ENCODE measurements at regions not wholly inside any gene's neighbourhood (a gene's known extent, or its start where the extent isn't known, plus 50 kb on each side); places are given as distances from the start of the nearest gene placed in this dataset.

DNA sequence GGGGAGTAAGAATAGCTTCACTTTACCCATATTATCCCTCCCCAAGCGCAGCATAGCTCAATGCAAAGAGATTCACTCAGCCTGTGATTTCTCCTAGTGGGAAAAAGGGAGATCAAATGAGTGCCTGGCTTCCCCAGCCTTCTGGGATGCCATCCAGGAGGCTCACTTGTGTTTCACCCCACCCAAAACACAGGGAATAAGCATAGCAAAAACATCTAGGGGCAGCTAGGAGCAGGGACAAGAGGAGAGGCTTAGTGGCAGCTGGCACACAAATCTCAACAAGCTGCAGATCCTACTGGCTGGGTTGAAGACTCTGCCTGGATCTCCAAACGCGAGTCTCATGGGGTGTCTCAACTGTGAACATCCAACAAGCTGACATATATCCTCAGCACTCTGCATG lies 715.8 kb downstream of the RNF144B start:
- TF ChIP-seq, protein P1, sequence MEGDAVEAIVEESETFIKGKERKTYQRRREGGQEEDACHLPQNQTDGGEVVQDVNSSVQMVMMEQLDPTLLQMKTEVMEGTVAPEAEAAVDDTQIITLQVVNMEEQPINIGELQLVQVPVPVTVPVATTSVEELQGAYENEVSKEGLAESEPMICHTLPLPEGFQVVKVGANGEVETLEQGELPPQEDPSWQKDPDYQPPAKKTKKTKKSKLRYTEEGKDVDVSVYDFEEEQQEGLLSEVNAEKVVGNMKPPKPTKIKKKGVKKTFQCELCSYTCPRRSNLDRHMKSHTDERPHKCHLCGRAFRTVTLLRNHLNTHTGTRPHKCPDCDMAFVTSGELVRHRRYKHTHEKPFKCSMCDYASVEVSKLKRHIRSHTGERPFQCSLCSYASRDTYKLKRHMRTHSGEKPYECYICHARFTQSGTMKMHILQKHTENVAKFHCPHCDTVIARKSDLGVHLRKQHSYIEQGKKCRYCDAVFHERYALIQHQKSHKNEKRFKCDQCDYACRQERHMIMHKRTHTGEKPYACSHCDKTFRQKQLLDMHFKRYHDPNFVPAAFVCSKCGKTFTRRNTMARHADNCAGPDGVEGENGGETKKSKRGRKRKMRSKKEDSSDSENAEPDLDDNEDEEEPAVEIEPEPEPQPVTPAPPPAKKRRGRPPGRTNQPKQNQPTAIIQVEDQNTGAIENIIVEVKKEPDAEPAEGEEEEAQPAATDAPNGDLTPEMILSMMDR (conservative IDR thresholded peaks at IDR 0.05; ENCODE audit: low read depth, low read length), result no peak
- H3K79me2 ChIP-seq (ENCODE audit: insufficient read depth, low read depth), result no peaks in the 10 kb centered on the region

DNA sequence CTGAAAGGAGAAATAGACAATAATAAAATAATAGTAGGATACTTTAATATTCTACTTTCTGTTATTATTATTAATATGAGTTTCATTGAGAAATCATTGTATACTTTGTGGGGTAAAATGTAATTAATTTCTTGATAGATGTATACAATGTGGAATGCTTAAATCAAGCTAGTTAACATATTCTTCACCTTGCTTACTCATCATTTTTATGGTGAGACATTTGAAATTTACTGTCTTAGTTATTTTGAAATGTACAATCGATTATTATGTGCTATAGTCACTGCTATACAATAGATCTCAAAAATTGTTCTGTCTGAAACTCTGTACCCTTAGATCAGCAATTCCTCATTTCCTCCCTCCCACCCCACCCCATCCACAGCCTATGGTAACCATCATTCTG lies 720.3 kb downstream of the RNF144B start:
- Histone ChIP-seq H3K27me3 (ENCODE audit: insufficient read depth, low read depth) (no peaks in the 10 kb centered on the region), H3K4me2 (no peak overlapping the region), H3K4me1 (ENCODE audit: low read depth, poor library complexity, severe bottlenecking) (no peaks in the 10 kb centered on the region), H3K36me3 (ENCODE audit: insufficient read depth) (no peaks in the 10 kb centered on the region), H3K27ac (no peak overlapping the region), H2AFZ (ENCODE audit: low read depth) (no peak overlapping the region), H3K79me2 (ENCODE audit: insufficient read depth, low read depth) (no peaks in the 10 kb centered on the region), H3K9ac (no peak overlapping the region), H3K4me3 (IDR thresholded peaks at IDR 0.05; ENCODE audit: insufficient read depth, low read depth, low read length) (no peak overlapping the region), H4K20me1 (ENCODE audit: insufficient read depth) (no peaks in the 10 kb centered on the region)
- TF ChIP-seq, protein P1 (conservative IDR thresholded peaks at IDR 0.05; ENCODE audit: low read depth, low read length), result no peak

More for the DNA sequence above, 715.8 kb downstream of the RNF144B start:
- H3K27me3 ChIP-seq (ENCODE audit: insufficient read depth, low read depth), result no peaks in the 10 kb centered on the region
- H3K9ac ChIP-seq, result no peak overlapping the region
- no peak overlapping the region for H3K27ac ChIP-seq
- no peak overlapping the region for H3K4me3 ChIP-seq (IDR thresholded peaks at IDR 0.05; ENCODE audit: insufficient read depth, low read depth, low read length)
- H3K4me1 ChIP-seq (ENCODE audit: low read depth, poor library complexity, severe bottlenecking), result no peaks in the 10 kb centered on the region
- H4K20me1 ChIP-seq (ENCODE audit: insufficient read depth), result no peaks in the 10 kb centered on the region
- H3K4me2 ChIP-seq, result no peak overlapping the region
- no peaks in the 10 kb centered on the region for H3K36me3 ChIP-seq (ENCODE audit: insufficient read depth)
- H2AFZ ChIP-seq (ENCODE audit: low read depth), result no peak overlapping the region

DNA sequence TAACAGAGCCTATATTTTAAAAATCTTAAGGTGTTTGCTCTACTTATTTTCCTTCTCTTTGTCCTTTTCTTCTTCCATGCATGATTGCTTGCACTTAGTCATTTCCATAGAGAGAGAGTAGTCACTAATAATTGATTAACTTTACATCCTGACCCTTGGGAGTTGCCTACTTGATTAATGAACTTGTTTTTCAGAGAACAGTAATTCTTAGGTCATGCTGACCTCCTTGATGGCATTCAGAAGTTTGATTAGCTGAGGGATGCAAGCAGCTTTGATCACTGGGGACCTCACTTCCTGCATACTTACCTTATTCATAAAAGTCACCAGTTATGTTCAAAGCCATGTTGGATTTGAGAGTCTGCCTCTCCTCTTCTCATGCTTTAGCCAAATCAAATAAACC lies 715.6 kb upstream of the ID4 start:
- Histone ChIP-seq H3K36me3 (ENCODE audit: insufficient read depth) (no peaks in the 10 kb centered on the region), H3K4me2 (no peak overlapping the region), H3K9ac (no peak overlapping the region), H3K27ac (no peak overlapping the region), H3K79me2 (ENCODE audit: insufficient read depth, low read depth) (no peaks in the 10 kb centered on the region), H3K4me3 (IDR thresholded peaks at IDR 0.05; ENCODE audit: insufficient read depth, low read depth, low read length) (no peak overlapping the region), H3K27me3 (ENCODE audit: insufficient read depth, low read depth) (no peaks in the 10 kb centered on the region), H4K20me1 (ENCODE audit: insufficient read depth) (no peaks in the 10 kb centered on the region), H3K4me1 (ENCODE audit: low read depth, poor library complexity, severe bottlenecking) (no peaks in the 10 kb centered on the region), H2AFZ (ENCODE audit: low read depth) (no peak overlapping the region)
- TF ChIP-seq, protein P1 (conservative IDR thresholded peaks at IDR 0.05; ENCODE audit: low read depth, low read length), result no peak

DNA sequence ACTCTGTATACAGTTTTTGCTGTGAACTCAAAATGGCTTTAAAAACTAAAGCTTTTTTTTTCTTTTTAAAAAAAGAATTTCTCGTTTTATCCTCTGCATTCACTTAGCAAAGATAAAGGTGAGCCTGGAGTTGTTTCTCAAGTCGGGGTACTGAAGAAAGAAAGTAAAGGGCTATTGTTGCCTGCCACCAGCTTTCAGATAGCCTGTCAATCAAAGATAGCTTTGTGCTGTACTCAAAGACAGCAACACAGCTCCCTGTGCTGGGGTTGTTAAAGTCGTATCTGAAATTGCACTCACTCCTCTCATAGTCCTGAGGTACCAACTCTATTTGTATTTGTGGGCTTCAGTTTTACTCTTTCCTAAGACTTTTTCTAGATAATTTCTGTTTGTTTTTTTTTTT lies 710.1 kb upstream of the ID4 start:
- no peaks in the 10 kb centered on the region for H3K36me3 ChIP-seq (ENCODE audit: insufficient read depth)
- H3K27ac ChIP-seq, result no peak overlapping the region
- H3K27me3 ChIP-seq (ENCODE audit: insufficient read depth, low read depth), result no peaks in the 10 kb centered on the region
- H3K4me3 ChIP-seq (IDR thresholded peaks at IDR 0.05; ENCODE audit: insufficient read depth, low read depth, low read length), result no peak overlapping the region
- no peak overlapping the region for H2AFZ ChIP-seq (ENCODE audit: low read depth)
- H3K79me2 ChIP-seq (ENCODE audit: insufficient read depth, low read depth), result no peaks in the 10 kb centered on the region
- TF ChIP-seq, protein P1 (conservative IDR thresholded peaks at IDR 0.05; ENCODE audit: low read depth, low read length), result no peak
- no peaks in the 10 kb centered on the region for H3K4me1 ChIP-seq (ENCODE audit: low read depth, poor library complexity, severe bottlenecking)
- no peaks in the 10 kb centered on the region for H4K20me1 ChIP-seq (ENCODE audit: insufficient read depth)
- no peak overlapping the region for H3K4me2 ChIP-seq
- no peak overlapping the region for H3K9ac ChIP-seq
